Glutamatergic neuron (in vitro differentiated cells): ENCODE measurements at regions not wholly inside any gene's neighbourhood (a gene's known extent, or its start where the extent isn't known, plus 50 kb on each side); places are given as distances from the start of the nearest gene placed in this dataset.

Experiments used
- DNase-seq: peaks from one replicate; pipeline ENCODE4 v3.0.0; 2022
- H3K27ac Mint-ChIP-seq: one replicate; pipeline ENCODE4 v1.8.0; 2020; ENCODE audit warnings: mild to moderate bottlenecking, mixed read lengths, inconsistent platforms; ENCODE audit not compliant: unreplicated experiment
- H3K27me3 Mint-ChIP-seq: one replicate; pipeline ENCODE4 v1.8.0; 2020; ENCODE audit warnings: mild to moderate bottlenecking, moderate library complexity, mixed read lengths, inconsistent platforms; ENCODE audit not compliant: unreplicated experiment
- H3K36me3 Mint-ChIP-seq: one replicate; pipeline ENCODE4 v1.8.0; 2020; ENCODE audit warnings: mild to moderate bottlenecking, mixed read lengths, inconsistent platforms; ENCODE audit not compliant: unreplicated experiment
- H3K4me1 Mint-ChIP-seq: one replicate; pipeline ENCODE4 v1.8.0; 2020; ENCODE audit warnings: mild to moderate bottlenecking, low read depth, mixed read lengths, inconsistent platforms; ENCODE audit not compliant: unreplicated experiment
- H3K4me3 Mint-ChIP-seq: one replicate; pipeline ENCODE4 v1.8.0; 2020; ENCODE audit warnings: mild to moderate bottlenecking, mixed read lengths, inconsistent platforms; ENCODE audit not compliant: unreplicated experiment
- H3K9me3 Mint-ChIP-seq: one replicate; pipeline ENCODE4 v1.8.0; 2020; ENCODE audit warnings: mild to moderate bottlenecking, moderate library complexity, mixed read lengths, inconsistent platforms; ENCODE audit not compliant: unreplicated experiment
- TF ChIP-seq, protein P1 (sequence below): fragments of 200-600 bp; sonication (generic); IDR thresholded peaks from one replicate; pipeline ENCODE4 v1.5.0; 2021; ENCODE audit not compliant: partially characterized antibody, unreplicated experiment

DNA sequence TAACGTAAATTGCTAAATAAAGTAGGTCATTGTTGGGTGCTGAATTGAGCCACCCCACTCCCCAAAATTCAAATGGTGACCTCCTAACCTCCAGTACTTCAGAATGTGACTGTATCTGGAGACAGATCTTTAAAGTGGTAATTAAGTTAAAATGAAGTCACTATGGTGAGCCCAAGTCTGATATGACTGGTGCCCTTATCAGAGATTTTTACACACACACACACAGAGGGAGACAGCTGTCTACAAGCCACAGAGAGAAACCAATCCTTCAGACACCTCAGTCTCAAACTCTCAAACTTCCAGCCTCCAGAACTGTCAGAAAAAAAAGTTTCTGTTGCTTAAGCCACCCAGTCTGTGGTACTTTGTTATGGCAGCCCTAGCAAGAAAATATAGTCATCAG, 879.2 kb upstream of the INTU start:
- no peak for DNase-seq
- Mint-ChIP-seq H3K4me3 (no peak overlapping the region), H3K27ac (no peak overlapping the region), H3K36me3 (no peaks in the 10 kb centered on the region), H3K9me3 (no peaks in the 10 kb centered on the region), H3K27me3 (no peaks in the 10 kb centered on the region), H3K4me1 (no peaks in the 10 kb centered on the region)
- TF ChIP-seq, protein P1, sequence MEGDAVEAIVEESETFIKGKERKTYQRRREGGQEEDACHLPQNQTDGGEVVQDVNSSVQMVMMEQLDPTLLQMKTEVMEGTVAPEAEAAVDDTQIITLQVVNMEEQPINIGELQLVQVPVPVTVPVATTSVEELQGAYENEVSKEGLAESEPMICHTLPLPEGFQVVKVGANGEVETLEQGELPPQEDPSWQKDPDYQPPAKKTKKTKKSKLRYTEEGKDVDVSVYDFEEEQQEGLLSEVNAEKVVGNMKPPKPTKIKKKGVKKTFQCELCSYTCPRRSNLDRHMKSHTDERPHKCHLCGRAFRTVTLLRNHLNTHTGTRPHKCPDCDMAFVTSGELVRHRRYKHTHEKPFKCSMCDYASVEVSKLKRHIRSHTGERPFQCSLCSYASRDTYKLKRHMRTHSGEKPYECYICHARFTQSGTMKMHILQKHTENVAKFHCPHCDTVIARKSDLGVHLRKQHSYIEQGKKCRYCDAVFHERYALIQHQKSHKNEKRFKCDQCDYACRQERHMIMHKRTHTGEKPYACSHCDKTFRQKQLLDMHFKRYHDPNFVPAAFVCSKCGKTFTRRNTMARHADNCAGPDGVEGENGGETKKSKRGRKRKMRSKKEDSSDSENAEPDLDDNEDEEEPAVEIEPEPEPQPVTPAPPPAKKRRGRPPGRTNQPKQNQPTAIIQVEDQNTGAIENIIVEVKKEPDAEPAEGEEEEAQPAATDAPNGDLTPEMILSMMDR, result no peak

DNA sequence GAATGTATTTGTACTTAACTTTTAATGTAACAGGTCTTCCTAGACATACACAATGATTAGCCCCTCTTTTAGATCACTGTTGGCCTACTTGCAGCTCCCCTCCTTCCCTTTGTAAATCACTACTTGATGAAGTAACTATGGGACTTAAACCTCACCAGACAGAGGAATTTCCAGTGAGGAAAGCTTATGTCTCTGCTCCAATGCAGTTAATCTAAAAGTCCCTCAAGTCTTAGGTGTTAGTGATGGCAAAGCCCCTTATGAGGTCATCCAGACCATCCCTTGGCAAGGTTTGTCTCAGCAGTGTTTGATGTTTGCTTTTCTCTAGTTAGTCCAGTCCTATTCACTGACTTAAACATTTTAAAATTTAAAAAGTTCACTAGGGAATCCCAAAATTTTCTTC, 877.3 kb upstream of the INTU start:
- DNase-seq, result no peak
- Mint-ChIP-seq H3K27me3 (no peaks in the 10 kb centered on the region), H3K9me3 (no peaks in the 10 kb centered on the region), H3K27ac (no peak overlapping the region), H3K36me3 (no peaks in the 10 kb centered on the region), H3K4me1 (no peaks in the 10 kb centered on the region), H3K4me3 (no peak overlapping the region)
- TF ChIP-seq, protein P1, result no peak

DNA sequence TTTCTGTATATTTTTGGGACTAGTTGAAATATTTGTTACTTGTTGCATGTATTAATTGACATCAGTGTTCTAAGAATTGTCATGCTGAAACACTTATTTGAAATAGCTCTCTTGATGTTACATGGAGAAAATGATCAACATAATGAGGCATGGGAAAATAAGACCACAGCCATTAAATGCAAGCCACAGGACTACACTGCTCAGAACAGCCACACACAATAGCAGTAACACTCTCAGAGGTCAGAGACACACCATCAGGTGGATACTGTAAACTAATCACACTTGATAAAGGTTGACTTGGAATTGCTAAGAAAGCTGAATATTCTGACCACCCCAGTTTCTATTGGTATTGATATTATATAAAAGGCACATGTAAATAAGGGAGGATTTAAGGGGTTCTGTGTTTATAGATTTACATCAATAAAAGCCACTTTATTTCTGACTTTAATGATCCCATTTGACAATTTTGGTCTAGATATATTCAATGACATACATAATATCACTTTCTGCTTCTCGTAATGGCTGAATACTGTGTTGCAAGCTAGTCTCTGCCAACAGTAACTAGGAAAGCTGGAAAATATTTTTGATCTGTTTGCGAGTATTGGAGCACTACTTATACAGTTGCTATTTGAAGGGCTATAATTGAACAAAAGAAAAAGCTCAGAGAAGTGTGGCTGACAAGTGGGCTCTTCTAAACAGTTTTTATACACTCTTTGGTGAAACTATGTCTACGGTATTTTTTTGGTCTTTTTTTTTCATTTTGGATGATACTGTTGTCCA, 876.5 kb upstream of the INTU start:
- DNase-seq, result no peak
- no peaks in the 10 kb centered on the region for H3K36me3 Mint-ChIP-seq
- no peaks in the 10 kb centered on the region for H3K9me3 Mint-ChIP-seq
- H3K4me3 Mint-ChIP-seq, result no peak overlapping the region
- no peaks in the 10 kb centered on the region for H3K4me1 Mint-ChIP-seq
- TF ChIP-seq, protein P1, result no peak
- no peaks in the 10 kb centered on the region for H3K27me3 Mint-ChIP-seq
- no peak overlapping the region for H3K27ac Mint-ChIP-seq

DNA sequence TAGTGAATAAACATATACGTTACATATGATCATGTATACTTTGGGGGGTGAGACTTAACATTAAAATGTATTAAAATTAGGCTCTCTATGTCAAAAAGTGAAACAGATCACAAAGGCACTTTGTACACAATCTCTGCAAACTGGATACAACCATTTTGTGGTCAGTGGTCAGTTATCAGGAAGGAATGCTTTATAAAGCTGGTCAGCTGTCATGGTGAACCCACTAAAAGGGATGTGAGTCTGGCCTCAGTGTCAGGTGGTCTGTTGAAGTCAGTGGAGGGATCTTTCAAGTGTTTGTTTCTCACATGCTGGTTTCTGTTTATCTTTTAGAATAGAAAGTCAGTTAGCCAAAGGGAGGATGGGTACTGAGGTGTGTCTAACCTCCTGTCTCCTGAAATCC, 875.5 kb upstream of the INTU start:
- no peak for DNase-seq
- Mint-ChIP-seq H3K27ac (no peak overlapping the region), H3K27me3 (no peaks in the 10 kb centered on the region), H3K9me3 (no peaks in the 10 kb centered on the region), H3K4me1 (no peaks in the 10 kb centered on the region), H3K4me3 (no peak overlapping the region), H3K36me3 (no peaks in the 10 kb centered on the region)
- TF ChIP-seq, protein P1, result no peak

DNA sequence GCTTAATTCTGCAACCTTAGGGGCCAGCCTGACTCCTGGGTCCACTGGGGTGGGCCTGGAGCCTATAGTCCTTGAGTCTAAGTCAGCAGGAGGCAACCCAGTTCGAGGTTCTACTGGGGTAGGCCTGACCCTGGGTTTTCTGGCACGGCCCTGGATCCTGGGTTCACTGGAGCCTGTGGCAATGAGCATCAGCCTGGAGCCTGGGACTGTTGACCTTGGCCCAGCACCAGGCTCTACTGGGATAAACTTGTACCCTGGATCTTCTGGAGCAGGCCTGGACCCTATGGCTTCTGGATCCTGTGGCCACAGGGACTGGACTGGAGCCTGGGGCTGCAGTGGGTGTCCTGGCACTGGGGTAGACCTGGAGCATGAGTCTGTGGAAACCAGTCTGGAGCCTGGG, 874.3 kb upstream of the INTU start:
- DNase-seq, result no peak
- TF ChIP-seq, protein P1, result no peak
- Mint-ChIP-seq H3K36me3 (no peaks in the 10 kb centered on the region), H3K9me3 (no peaks in the 10 kb centered on the region), H3K4me3 (no peak overlapping the region), H3K4me1 (no peaks in the 10 kb centered on the region), H3K27me3 (no peaks in the 10 kb centered on the region), H3K27ac (no peak overlapping the region)
